Lung (tissue), 11 donors: ENCODE measurements at regions not wholly inside any gene's neighbourhood (a gene's known extent, or its start where the extent isn't known, plus 50 kb on each side); places are given as distances from the start of the nearest gene placed in this dataset.

ENCODE experiments used
- ATAC-seq: fragments of 200-7000 bp; cut with Tn5 transposase; one replicate; pipeline ENCODE4 v1.9.1; 2020; ENCODE audit warnings: moderate number of reproducible peaks; ENCODE audit not compliant: insufficient read depth, low FRiP score
- DNase-seq, 3 donors: peaks; one replicate each; pipeline ENCODE4 v3.0.0-alpha.2; 2013 to 2017
- H3K27ac ChIP-seq, 2 donors: one replicate each; pipeline ENCODE4 v1.5.1; 2013; ENCODE audit warnings: mild to moderate bottlenecking in 2 of 2, moderate library complexity in 2 of 2, control low read depth in 1 of 2, inconsistent platforms in 1 of 2, low read depth in 1 of 2, low read length in 1 of 2
- H3K27me3 ChIP-seq, 3 donors: one replicate each; pipeline ENCODE4 v1.5.1; 2013; ENCODE audit warnings: low read length in 2 of 3; ENCODE audit not compliant: control insufficient read depth in 3 of 3, insufficient read depth in 3 of 3
- H3K36me3 ChIP-seq, 4 donors: one replicate each; pipeline ENCODE4 v1.5.1; 2013; ENCODE audit warnings: low read length in 4 of 4, mild to moderate bottlenecking in 1 of 4, moderate library complexity in 1 of 4; ENCODE audit not compliant: control insufficient read depth in 4 of 4, insufficient read depth in 4 of 4
- H3K4me1 ChIP-seq, 5 donors: one replicate each; pipeline ENCODE4 v1.5.1; 2013; ENCODE audit warnings: low read length in 5 of 5, mild to moderate bottlenecking in 2 of 5, moderate library complexity in 1 of 5; ENCODE audit not compliant: control insufficient read depth in 5 of 5, insufficient read depth in 5 of 5
- H3K4me3 ChIP-seq: one replicate; pipeline ENCODE4 v1.5.1; 2013; ENCODE audit warnings: mild to moderate bottlenecking, control low read depth, moderate library complexity
- H3K9ac ChIP-seq, 2 donors: one replicate each; pipeline ENCODE4 v1.5.1; 2013; ENCODE audit warnings: low read length in 2 of 2, control low read depth in 1 of 2; ENCODE audit not compliant: insufficient read depth in 1 of 2
- H3K9me3 ChIP-seq, 4 donors: one replicate each; pipeline ENCODE4 v1.5.1; 2013; ENCODE audit warnings: low read length in 3 of 4, mild to moderate bottlenecking in 1 of 4, moderate library complexity in 1 of 4; ENCODE audit not compliant: control insufficient read depth in 4 of 4, insufficient read depth in 3 of 4
- CTCF ChIP-seq: IDR thresholded peaks from 2 replicates; pipeline ENCODE4 v1.5.1; 2012; ENCODE audit warnings: mild to moderate bottlenecking; ENCODE audit errors: control extremely low read depth, extremely low read depth
- WGBS, 2 donors: extraction: QIAGEN DNeasy Blood & Tissue Kit; methylation state at CpG; one replicate each; pipeline ENCODE4 v1.1.7; 2013; 5-methylcytosine and 5-hydroxymethylcytosine counted together
- donor health status: control.
- donor health status: control.
- donor health status: Bipolar disorder and iron deficiency.
- donor health status: healthy.
- donor health status: DM: yes; HTN: yes; CAD: no.

- Histone ChIP-seq H3K27ac (no peak overlapping the region), H3K9ac (no peak overlapping the region), H3K9me3 (no peaks in the 10 kb centered on the region), H3K4me3 (no peak overlapping the region), H3K36me3 (no peaks in the 10 kb centered on the region), H3K27me3 (no peaks in the 10 kb centered on the region), H3K4me1 (no peaks in the 10 kb centered on the region)
- DNase-seq (no peak), ATAC-seq (no peak)
- TF ChIP-seq CTCF, result no peak
- WGBS, 2 donors, result 22 to 35% methylated on average over 2 of the region's 2 CpGs
Observed at GRCh38 chr1:238139713-238140112, 249.0 kb upstream of the ZP4 start.

GRCh38 chr1:238138059-238138626, 247.4 kb upstream of the ZP4 start:
- Histone ChIP-seq H3K36me3 (no peaks in the 10 kb centered on the region), H3K27me3 (no peaks in the 10 kb centered on the region), H3K4me3 (no peak overlapping the region), H3K9me3 (no peaks in the 10 kb centered on the region), H3K4me1 (no peaks in the 10 kb centered on the region), H3K9ac (no peak overlapping the region), H3K27ac (no peak overlapping the region)
- 90 to 92% methylated on average over 6 of the region's 6 CpGs for WGBS, 2 donors
- DNase-seq (no peak), ATAC-seq (no peak)
- no peak for TF ChIP-seq CTCF

GRCh38 chr1:238135708-238136664, 245.3 kb upstream of the ZP4 start:
- H3K9me3 ChIP-seq, result no peaks in the 10 kb centered on the region
- H3K27ac ChIP-seq, result no peak overlapping the region
- ATAC-seq (no peak), DNase-seq (peak in 2 of 3 donors; percentile 11 to 67)
- no peak overlapping the region for H3K4me3 ChIP-seq
- no peaks in the 10 kb centered on the region for H3K4me1 ChIP-seq
- H3K36me3 ChIP-seq, result no peaks in the 10 kb centered on the region
- H3K9ac ChIP-seq, result no peak overlapping the region
- TF ChIP-seq CTCF, result no peak
- no peaks in the 10 kb centered on the region for H3K27me3 ChIP-seq
- 59 to 67% methylated on average over 3 of the region's 3 CpGs for WGBS, 2 donors
